GM12878 (cell line): ENCODE measurements at regions not wholly inside any gene's neighbourhood (a gene's known extent, or its start where the extent isn't known, plus 50 kb on each side); places are given as distances from the start of the nearest gene placed in this dataset.

Experiments
- ATAC-seq: fragments of 200-7000 bp; cut with Tn5 transposase; 3 replicates; pipeline ENCODE4 v1.9.1; 2020; ENCODE audit warnings: mild to moderate bottlenecking, moderate library complexity
- BruUV-seq: library from RNA; stranded (reverse); fragments of 400-500 nt; replicated peaks from 2 replicates; lab custom pipeline; 2021; lab: Mats Ljungman, UMichigan
- CTCF ChIA-PET: fragments of 300-600 bp; sonication (Branson Sonifier 250); formaldehyde crosslinking; extraction: SDS; loops from one replicate; lab custom pipeline; 2021; ENCODE audit warnings: inconsistent platforms; lab: Yijun Ruan, JAX
- POLR2A ChIA-PET: fragments of 350-600 bp; formaldehyde crosslinking; extraction: SDS; loops from one replicate; lab custom pipeline; 2021; ENCODE audit warnings: inconsistent platforms; lab: Charles Lee
- RAD21 ChIA-PET: fragments of 300-600 bp; sonication (Branson Sonifier 250); formaldehyde crosslinking; loops from one replicate; lab custom pipeline; 2023; ENCODE audit warnings: antibody characterized with exemption; ENCODE audit not compliant: unreplicated experiment; lab: Charles Lee
- SMC1A ChIA-PET: fragments of 300-600 bp; sonication (Branson Sonifier 250); formaldehyde crosslinking; loops from one replicate; lab custom pipeline; 2023; ENCODE audit not compliant: unreplicated experiment, uncharacterized antibody; lab: Charles Lee
- DNase-seq: peaks from one replicate; pipeline ENCODE4 v3.0.0-alpha.2; 2011; ENCODE audit warnings: low read depth, low spot score
- FAIRE-seq: peaks from 3 replicates; lab custom pipeline; 2011; peaks lifted over from hg19 to GRCh38; lab: Jason Lieb, UNC
- H2AFZ ChIP-seq: 2 replicates; pipeline ENCODE4 v1.6.0; 2011; ENCODE audit warnings: low read depth, low read length, control low read depth; ENCODE audit not compliant: control insufficient read depth
- H3K27ac ChIP-seq: 2 replicates; pipeline ENCODE4 v1.5.1; 2011; ENCODE audit warnings: control low read depth; ENCODE audit not compliant: control insufficient read depth, insufficient read depth
- H3K27me3 ChIP-seq, 2 experiments: replicated peaks in 1 of 2; 2 replicates each; pipeline versions ENCODE4 v1.6.0 to v1.6.1; 2011; ENCODE audit warnings: low read length in 1 of 2; ENCODE audit not compliant: control insufficient read depth in 2 of 2, insufficient read depth in 2 of 2
- H3K36me3 ChIP-seq, 2 experiments: 2 replicates each; pipeline ENCODE4 v1.5.1; 2011; ENCODE audit warnings: low read length in 1 of 2; ENCODE audit not compliant: control insufficient read depth in 2 of 2, insufficient read depth in 2 of 2
- H3K4me1 ChIP-seq: 2 replicates; pipeline ENCODE4 v1.6.1; 2011; ENCODE audit warnings: mild to moderate bottlenecking, low read length, moderate library complexity, mixed read lengths; ENCODE audit not compliant: control insufficient read depth, insufficient read depth
- H3K4me2 ChIP-seq: 2 replicates; pipeline ENCODE4 v1.6.0; 2011; ENCODE audit warnings: control low read depth; ENCODE audit not compliant: control insufficient read depth, insufficient read depth
- H3K4me3 ChIP-seq: fragments of 200-600 bp; sonication (generic); 2 replicates; pipeline ENCODE4 v1.5.1; 2016
- H3K79me2 ChIP-seq: 2 replicates; pipeline ENCODE4 v1.6.0; 2011; ENCODE audit warnings: low read length; ENCODE audit not compliant: control insufficient read depth, insufficient read depth
- H3K9ac ChIP-seq: 2 replicates; pipeline ENCODE4 v1.8.0; 2011; ENCODE audit warnings: low read length, control low read depth, mixed read lengths; ENCODE audit not compliant: control insufficient read depth, insufficient read depth
- H3K9me3 ChIP-seq: replicated peaks from 3 replicates; pipeline ENCODE4 v1.5.1; 2011; ENCODE audit warnings: mild to moderate bottlenecking, low read length; ENCODE audit not compliant: control insufficient read depth, insufficient read depth
- H4K20me1 ChIP-seq: 2 replicates; pipeline ENCODE4 v1.6.0; 2011; ENCODE audit not compliant: control insufficient read depth, insufficient read depth
- BMI1 ChIP-seq: fragments of 450-650 bp; IDR thresholded peaks from 2 replicates; pipeline ENCODE4 v1.6.1; 2016; ENCODE audit warnings: mild to moderate bottlenecking, moderate library complexity, borderline replicate concordance
- CBX5 ChIP-seq: sonication (generic); IDR thresholded peaks from 2 replicates; pipeline ENCODE4 v1.6.1; 2016; ENCODE audit warnings: low read depth, moderate library complexity, mild to moderate bottlenecking, inconsistent platforms
- E2F8 ChIP-seq: fragments of 450-650 bp; IDR thresholded peaks from 2 replicates; pipeline ENCODE4 v1.6.1; 2018; ENCODE audit warnings: mild to moderate bottlenecking, low read depth, moderate library complexity; ENCODE audit not compliant: partially characterized antibody
- HDGF ChIP-seq: fragments of 450-650 bp; IDR thresholded peaks from 2 replicates; pipeline ENCODE4 v1.6.1; 2016; ENCODE audit warnings: antibody characterized with exemption
- IRF4 ChIP-seq: IDR thresholded peaks from 2 replicates; pipeline ENCODE4 v1.6.1; 2011; ENCODE audit warnings: low read depth, low read length
- MAX ChIP-seq: IDR thresholded peaks from 2 replicates; pipeline ENCODE4 v1.6.1; 2012; ENCODE audit warnings: low read depth, low read length, improper control_type of control experiment
- NR2C1 ChIP-seq: fragments of 450-650 bp; IDR thresholded peaks from 2 replicates; pipeline ENCODE4 v1.6.1; 2017; ENCODE audit warnings: antibody characterized with exemption, mild to moderate bottlenecking, moderate library complexity
- NR2F1 ChIP-seq: fragments of 450-650 bp; conservative IDR thresholded peaks from 2 replicates; pipeline ENCODE4 v1.6.1; 2017; ENCODE audit warnings: mild to moderate bottlenecking
- PAX5 ChIP-seq: IDR thresholded peaks from 2 replicates; pipeline ENCODE4 v1.6.1; 2011; ENCODE audit warnings: low read depth, low read length, borderline replicate concordance
- RELA ChIP-seq: fragments of 450-650 bp; IDR thresholded peaks from 2 replicates; pipeline ENCODE4 v1.8.0; 2014; ENCODE audit warnings: borderline replicate concordance; ENCODE audit not compliant: partially characterized antibody
- SMAD1 ChIP-seq: fragments of 450-650 bp; IDR thresholded peaks from 2 replicates; pipeline ENCODE4 v1.6.1; 2018; ENCODE audit warnings: mild to moderate bottlenecking, low read depth; ENCODE audit not compliant: partially characterized antibody
- SPI1 ChIP-seq: IDR thresholded peaks from 2 replicates; pipeline ENCODE4 v1.6.1; 2011; ENCODE audit warnings: low read depth, mild to moderate bottlenecking, low read length, moderate library complexity, borderline replicate concordance; ENCODE audit not compliant: insufficient read depth
- STAT1 ChIP-seq: fragments of 450-650 bp; conservative IDR thresholded peaks from 2 replicates; pipeline ENCODE4 v1.6.1; 2014; ENCODE audit warnings: antibody characterized with exemption, mild to moderate bottlenecking
- TBL1XR1 ChIP-seq: IDR thresholded peaks from 2 replicates; pipeline ENCODE4 v1.6.1; 2012; ENCODE audit warnings: low read depth, low read length, improper control_type of control experiment
- ZNF622 ChIP-seq: fragments of 450-650 bp; IDR thresholded peaks from 2 replicates; pipeline ENCODE4 v1.6.1; 2017; ENCODE audit warnings: mild to moderate bottlenecking, inconsistent platforms
- ZSCAN29 ChIP-seq: fragments of 450-650 bp; IDR thresholded peaks from 2 replicates; pipeline ENCODE4 v1.6.1; 2017; ENCODE audit warnings: mild to moderate bottlenecking, moderate library complexity
- WGBS: methylation state at CpG from one replicate; pipeline ENCODE4 v1.1.6; 2016; ENCODE audit warnings: low lambda C conversion rate; ENCODE audit not compliant: insufficient replicate concordance, insufficient coverage; ENCODE audit errors: missing lambda C conversion rate; 5-methylcytosine and 5-hydroxymethylcytosine counted together
- in situ Hi-C: fragments of 300-500 bp; cut with MboI; formaldehyde crosslinking; loops from 9 replicates; pipeline ENCODE4 v1.14.3; 2018; ENCODE audit warnings: mixed read lengths
- intact Hi-C: fragments of 100-400 bp; cut with micrococcal nuclease; formaldehyde crosslinking; loops from one replicate; pipeline ENCODE4 v1.14.2; 2022; ENCODE audit not compliant: unreplicated experiment
- TF ChIP-seq, protein P1 (sequence below): IDR thresholded peaks from 2 replicates; pipeline ENCODE4 v1.6.1; 2011; ENCODE audit warnings: low read depth, mild to moderate bottlenecking, low read length, moderate library complexity, borderline replicate concordance; ENCODE audit errors: extremely low read depth

DNA sequence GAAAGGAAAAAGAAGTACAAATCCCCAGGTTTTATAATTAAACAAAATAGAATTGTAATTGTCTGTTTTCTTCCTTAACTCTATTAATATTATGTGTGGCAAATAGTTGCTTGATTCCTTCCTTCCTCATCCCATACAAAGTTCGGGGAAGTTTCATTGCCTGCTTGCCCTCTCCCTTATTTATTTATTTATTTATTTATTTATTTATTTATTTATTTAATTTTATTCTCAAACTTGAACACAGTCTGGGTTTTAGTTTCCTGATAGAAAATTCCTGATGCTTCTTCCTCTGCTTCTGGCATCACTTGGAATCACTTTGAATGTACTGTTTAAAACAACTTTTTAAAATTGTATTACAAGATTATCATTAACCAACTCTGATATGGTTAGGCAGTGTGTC lies 145.8 kb upstream of the SOX5 start:
- ChIA-PET CTCF (no interaction called here), POLR2A (no interaction called here), SMC1A (no interaction called here), RAD21 (no interaction called here)
- Histone ChIP-seq H3K36me3 (no peaks in the 10 kb centered on the region), H3K9ac (no peak overlapping the region), H3K27me3 (peaks cover 2 to 4% of the 10 kb centered on the region in 2 experiments; a peak in 2 of 4 replicates), H2AFZ (no peak overlapping the region), H3K79me2 (no peaks in the 10 kb centered on the region), H3K9me3 (no peaks in the 10 kb centered on the region), H3K4me1 (no peaks in the 10 kb centered on the region), H3K4me2 (no peak overlapping the region), H3K27ac (no peak overlapping the region), H4K20me1 (no peaks in the 10 kb centered on the region; the same call in 1 of the 2 replicates), H3K4me3 (no peak overlapping the region)
- intact Hi-C loops (no loop called here), in situ Hi-C loops (no loop called here)
- 62% methylated on average over 1 of the region's 1 CpG for WGBS
- FAIRE-seq (no peak), ATAC-seq (no peak), DNase-seq (no peak)
- TF ChIP-seq RELA (no peak), PAX5 (no peak), E2F8 (no peak), SPI1 (no peak), NR2C1 (no peak), CBX5 (no peak), BMI1 (no peak), ZNF622 (no peak), NR2F1 (no peak), SMAD1 (no peak), TBL1XR1 (no peak), HDGF (no peak), MAX (no peak), ZSCAN29 (no peak), STAT1 (no peak), IRF4 (no peak)
- TF ChIP-seq, protein P1, sequence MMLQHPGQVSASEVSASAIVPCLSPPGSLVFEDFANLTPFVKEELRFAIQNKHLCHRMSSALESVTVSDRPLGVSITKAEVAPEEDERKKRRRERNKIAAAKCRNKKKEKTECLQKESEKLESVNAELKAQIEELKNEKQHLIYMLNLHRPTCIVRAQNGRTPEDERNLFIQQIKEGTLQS: no peak
- no TSS peak for BruUV-seq
